HG02852 (cell line): ENCODE measurements at regions not wholly inside any gene's neighbourhood (a gene's known extent, or its start where the extent isn't known, plus 50 kb on each side); places are given as distances from the start of the nearest gene placed in this dataset.
"Not testable (repeated sequence)": the region's sequence is repeated elsewhere in the genome, so short reads cannot be mapped to it uniquely, and the experiment has no call there.

Experiments
- ATAC-seq: cut with Tn5 transposase; IDR thresholded peaks from one replicate; pipeline ENCODE4 v1.9.1; 2021; ENCODE audit warnings: mild to moderate bottlenecking, moderate library complexity; ENCODE audit not compliant: unreplicated experiment

GRCh38 chr5:111983459-111983858 is 226.5 kb upstream of the NREP start:
- no peak for ATAC-seq

GRCh38 chr5:111977436-111977829 is 220.4 kb upstream of the NREP start:
- ATAC-seq = no peak

GRCh38 chr5:111976705-111977435 is 219.9 kb upstream of the NREP start:
- no peak for ATAC-seq

- no peak for ATAC-seq
Observed at GRCh38 chr5:111975133-111975532, 218.1 kb upstream of the NREP start.

- no peak for ATAC-seq
Observed at GRCh38 chr5:111973961-111974360, 217.0 kb upstream of the NREP start.

- no peak for ATAC-seq
Observed at GRCh38 chr5:111972548-111972947, 215.6 kb upstream of the NREP start.

- ATAC-seq = no peak
Observed at GRCh38 chr5:111972080-111972479, 215.1 kb upstream of the NREP start.

- ATAC-seq = no peak
Observed at GRCh38 chr5:111968459-111968858, 211.5 kb upstream of the NREP start.

- no peak for ATAC-seq
Observed at GRCh38 chr5:111967463-111967862, 210.5 kb upstream of the NREP start.

- ATAC-seq = no peak
Observed at GRCh38 chr5:111966290-111966689, 209.3 kb upstream of the NREP start.

- ATAC-seq = no peak
Observed at GRCh38 chr5:111963555-111963954, 206.6 kb upstream of the NREP start.

- ATAC-seq = no peak
Observed at GRCh38 chr5:111962906-111963305, 205.9 kb upstream of the NREP start.

- no peak for ATAC-seq
Observed at GRCh38 chr5:111961862-111962261, 204.9 kb upstream of the NREP start.

GRCh38 chr5:111960476-111961215 is 203.7 kb upstream of the NREP start:
- ATAC-seq = no peak

GRCh38 chr5:111958851-111959250 is 201.9 kb upstream of the NREP start:
- ATAC-seq = no peak

GRCh38 chr5:111956765-111957164 is 199.8 kb upstream of the NREP start:
- ATAC-seq = not testable (repeated sequence)

GRCh38 chr5:111954516-111955395 is 197.8 kb upstream of the NREP start:
- ATAC-seq = peak; percentile 75

- ATAC-seq = no peak
Observed at GRCh38 chr5:111953351-111954127, 196.5 kb upstream of the NREP start.

- ATAC-seq = no peak
Observed at GRCh38 chr5:111952555-111952954, 195.6 kb upstream of the NREP start.

- no peak for ATAC-seq
Observed at GRCh38 chr5:111950660-111951059, 193.7 kb upstream of the NREP start.
